ENCODE measurements at regions not wholly inside any gene's neighbourhood (a gene's known extent, or its start where the extent isn't known, plus 50 kb on each side); places are given as distances from the start of the nearest gene placed in this dataset.

DNA sequence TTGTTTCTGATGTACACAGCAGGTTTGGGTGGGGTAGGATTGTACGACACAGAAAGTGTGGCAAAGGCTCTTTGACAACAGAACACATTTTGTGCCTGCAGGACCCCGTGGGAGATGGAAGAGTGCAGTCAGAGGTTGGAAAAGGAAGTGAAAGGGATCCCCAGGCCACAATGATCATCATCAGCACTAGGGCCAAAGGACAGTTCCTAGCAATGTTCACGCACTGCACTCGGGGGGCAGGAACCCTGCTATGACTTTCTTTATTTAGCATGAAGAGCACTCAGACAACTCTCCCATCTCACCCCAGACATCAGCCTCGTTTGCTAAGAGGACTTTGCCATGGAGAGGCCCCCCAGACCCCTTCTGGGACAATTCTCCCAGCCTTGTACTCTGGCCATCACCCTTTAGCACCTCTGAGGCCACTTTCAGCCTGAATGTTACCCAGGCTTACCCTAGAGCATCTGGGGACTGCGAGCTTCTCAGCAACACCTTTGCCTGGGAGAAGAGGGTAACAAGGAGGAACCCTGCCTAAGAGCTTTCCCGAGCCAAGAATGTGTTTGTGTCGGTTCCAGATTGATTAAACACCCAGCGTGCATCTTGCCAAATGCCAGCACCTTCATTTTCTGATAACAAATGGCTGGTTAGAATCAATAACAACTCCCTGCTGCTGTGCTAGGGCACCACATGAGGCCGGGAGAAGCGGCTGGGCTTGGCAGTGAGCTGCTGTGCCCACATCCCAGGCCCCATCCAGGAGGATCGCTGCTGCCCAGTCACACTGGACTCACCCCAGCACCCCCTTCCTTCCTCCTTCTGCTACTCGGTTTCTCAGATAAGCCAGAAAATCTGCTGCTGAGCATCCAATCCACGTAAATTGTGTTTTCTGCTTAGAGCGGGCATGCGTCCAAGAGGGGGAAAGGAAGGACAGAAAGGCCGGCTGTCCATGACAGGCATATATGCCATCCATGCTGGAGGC is 633.1 kb downstream of the AJAP1 start:
- TF ChIP-seq, protein P1, sequence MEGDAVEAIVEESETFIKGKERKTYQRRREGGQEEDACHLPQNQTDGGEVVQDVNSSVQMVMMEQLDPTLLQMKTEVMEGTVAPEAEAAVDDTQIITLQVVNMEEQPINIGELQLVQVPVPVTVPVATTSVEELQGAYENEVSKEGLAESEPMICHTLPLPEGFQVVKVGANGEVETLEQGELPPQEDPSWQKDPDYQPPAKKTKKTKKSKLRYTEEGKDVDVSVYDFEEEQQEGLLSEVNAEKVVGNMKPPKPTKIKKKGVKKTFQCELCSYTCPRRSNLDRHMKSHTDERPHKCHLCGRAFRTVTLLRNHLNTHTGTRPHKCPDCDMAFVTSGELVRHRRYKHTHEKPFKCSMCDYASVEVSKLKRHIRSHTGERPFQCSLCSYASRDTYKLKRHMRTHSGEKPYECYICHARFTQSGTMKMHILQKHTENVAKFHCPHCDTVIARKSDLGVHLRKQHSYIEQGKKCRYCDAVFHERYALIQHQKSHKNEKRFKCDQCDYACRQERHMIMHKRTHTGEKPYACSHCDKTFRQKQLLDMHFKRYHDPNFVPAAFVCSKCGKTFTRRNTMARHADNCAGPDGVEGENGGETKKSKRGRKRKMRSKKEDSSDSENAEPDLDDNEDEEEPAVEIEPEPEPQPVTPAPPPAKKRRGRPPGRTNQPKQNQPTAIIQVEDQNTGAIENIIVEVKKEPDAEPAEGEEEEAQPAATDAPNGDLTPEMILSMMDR (IDR thresholded peaks at IDR 0.05; ENCODE audit: borderline replicate concordance, extremely low read depth, low read length, poor library complexity, severe bottlenecking) = no peak
- no peak for TF ChIP-seq EZH2 (IDR thresholded peaks at IDR 0.05; ENCODE audit: borderline replicate concordance, low read depth, low read length, severe bottlenecking)
